Smooth muscle cell (in vitro differentiated cells): ENCODE measurements at regions not wholly inside any gene's neighbourhood (a gene's known extent, or its start where the extent isn't known, plus 50 kb on each side); places are given as distances from the start of the nearest gene placed in this dataset.

Experiments used
- DNase-seq: peaks from one replicate; lab custom pipeline; 2025; ENCODE audit not compliant: unreplicated experiment; lab: John Stamatoyannopoulos, UW
- H2AFZ ChIP-seq: fragments of 200-600 bp; sonication (generic); 2 replicates; pipeline ENCODE4 v1.6.0; 2016; ENCODE audit warnings: antibody characterized with exemption, low read depth, mild to moderate bottlenecking
- H3F3A ChIP-seq: fragments of 200-600 bp; sonication (generic); 2 replicates; pipeline ENCODE4 v1.6.0; 2017; ENCODE audit warnings: antibody characterized with exemption, low read depth
- H3K27ac ChIP-seq: fragments of 200-600 bp; sonication (generic); 2 replicates; pipeline ENCODE4 v1.5.1; 2016; ENCODE audit warnings: low read depth, mild to moderate bottlenecking
- H3K27me3 ChIP-seq: fragments of 200-600 bp; sonication (generic); 2 replicates; pipeline ENCODE4 v1.6.1; 2016; ENCODE audit warnings: low read depth, mild to moderate bottlenecking
- H3K36me3 ChIP-seq: fragments of 200-600 bp; sonication (generic); 2 replicates; pipeline ENCODE4 v1.5.1; 2016; ENCODE audit warnings: low read depth
- H3K4me1 ChIP-seq: fragments of 200-600 bp; sonication (generic); 2 replicates; pipeline ENCODE4 v1.5.1; 2016; ENCODE audit warnings: low read depth
- H3K4me2 ChIP-seq: fragments of 200-600 bp; sonication (generic); 2 replicates; pipeline ENCODE4 v1.6.0; 2016; ENCODE audit warnings: mild to moderate bottlenecking
- H3K4me3 ChIP-seq: fragments of 200-600 bp; sonication (generic); 2 replicates; pipeline ENCODE4 v1.5.1; 2016; ENCODE audit warnings: mild to moderate bottlenecking
- H3K79me2 ChIP-seq: fragments of 200-600 bp; sonication (generic); 2 replicates; pipeline ENCODE4 v1.6.0; 2016; ENCODE audit warnings: low read depth, mild to moderate bottlenecking
- H3K9ac ChIP-seq: fragments of 200-600 bp; sonication (generic); 2 replicates; pipeline ENCODE4 v1.6.0; 2016; ENCODE audit warnings: low read depth
- H3K9me3 ChIP-seq: fragments of 200-600 bp; sonication (generic); replicated peaks from 2 replicates; pipeline ENCODE4 v1.5.1; 2016; ENCODE audit warnings: low read depth
- H4K20me1 ChIP-seq: fragments of 200-600 bp; sonication (generic); 2 replicates; pipeline ENCODE4 v1.6.0; 2016; ENCODE audit warnings: low read depth
- WGBS: methylation state at CpG from one replicate; pipeline ENCODE4 v1.1.7; 2016; ENCODE audit warnings: low lambda C conversion rate; 5-methylcytosine and 5-hydroxymethylcytosine counted together
- TF ChIP-seq, protein P1 (sequence below): fragments of 200-600 bp; sonication (generic); IDR thresholded peaks from 2 replicates; pipeline ENCODE4 v1.5.1; 2017; ENCODE audit warnings: borderline replicate concordance, mild to moderate bottlenecking, antibody characterized with exemption; ENCODE audit not compliant: insufficient read depth, poor library complexity, severe bottlenecking

- Histone ChIP-seq H3K79me2 (no peaks in the 10 kb centered on the region), H3K9ac (no peak overlapping the region), H3K27ac (no peak overlapping the region), H3F3A (no peaks in the 10 kb centered on the region), H3K4me2 (no peak overlapping the region), H3K27me3 (no peaks in the 10 kb centered on the region), H2AFZ (no peak overlapping the region), H3K36me3 (no peaks in the 10 kb centered on the region), H3K4me3 (no peak overlapping the region), H4K20me1 (no peaks in the 10 kb centered on the region), H3K4me1 (peaks cover 9% of the 10 kb centered on the region), H3K9me3 (no peaks in the 10 kb centered on the region)
- TF ChIP-seq, protein P1, sequence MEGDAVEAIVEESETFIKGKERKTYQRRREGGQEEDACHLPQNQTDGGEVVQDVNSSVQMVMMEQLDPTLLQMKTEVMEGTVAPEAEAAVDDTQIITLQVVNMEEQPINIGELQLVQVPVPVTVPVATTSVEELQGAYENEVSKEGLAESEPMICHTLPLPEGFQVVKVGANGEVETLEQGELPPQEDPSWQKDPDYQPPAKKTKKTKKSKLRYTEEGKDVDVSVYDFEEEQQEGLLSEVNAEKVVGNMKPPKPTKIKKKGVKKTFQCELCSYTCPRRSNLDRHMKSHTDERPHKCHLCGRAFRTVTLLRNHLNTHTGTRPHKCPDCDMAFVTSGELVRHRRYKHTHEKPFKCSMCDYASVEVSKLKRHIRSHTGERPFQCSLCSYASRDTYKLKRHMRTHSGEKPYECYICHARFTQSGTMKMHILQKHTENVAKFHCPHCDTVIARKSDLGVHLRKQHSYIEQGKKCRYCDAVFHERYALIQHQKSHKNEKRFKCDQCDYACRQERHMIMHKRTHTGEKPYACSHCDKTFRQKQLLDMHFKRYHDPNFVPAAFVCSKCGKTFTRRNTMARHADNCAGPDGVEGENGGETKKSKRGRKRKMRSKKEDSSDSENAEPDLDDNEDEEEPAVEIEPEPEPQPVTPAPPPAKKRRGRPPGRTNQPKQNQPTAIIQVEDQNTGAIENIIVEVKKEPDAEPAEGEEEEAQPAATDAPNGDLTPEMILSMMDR, result no peak
- no peak for DNase-seq
- 93% methylated on average over 4 of the region's 4 CpGs for WGBS
Observed at GRCh38 chr3:3606321-3606720, 192.9 kb upstream of the LRRN1 start.

GRCh38 chr3:3605226-3605625 lies 194.0 kb upstream of the LRRN1 start:
- WGBS, result 87% methylated on average over 3 of the region's 3 CpGs
- Histone ChIP-seq H3K9me3 (no peaks in the 10 kb centered on the region), H3K27ac (no peak overlapping the region), H3K4me3 (no peak overlapping the region), H3K4me2 (no peak overlapping the region), H3K36me3 (no peaks in the 10 kb centered on the region), H3K79me2 (no peaks in the 10 kb centered on the region), H2AFZ (no peak overlapping the region), H3F3A (no peaks in the 10 kb centered on the region), H3K4me1 (peaks cover 9% of the 10 kb centered on the region), H3K27me3 (no peaks in the 10 kb centered on the region), H4K20me1 (no peaks in the 10 kb centered on the region), H3K9ac (no peak overlapping the region)
- no peak for DNase-seq
- TF ChIP-seq, protein P1, result no peak

GRCh38 chr3:3603351-3603750 lies 195.9 kb upstream of the LRRN1 start:
- no peak overlapping the region for H3K27ac ChIP-seq
- no peak for DNase-seq
- H3K36me3 ChIP-seq, result no peaks in the 10 kb centered on the region
- H3K79me2 ChIP-seq, result no peaks in the 10 kb centered on the region
- TF ChIP-seq, protein P1, result no peak
- no peak overlapping the region for H3K9ac ChIP-seq
- H3F3A ChIP-seq, result no peaks in the 10 kb centered on the region
- H3K4me3 ChIP-seq, result no peak overlapping the region
- H3K27me3 ChIP-seq, result no peaks in the 10 kb centered on the region
- WGBS, result 69% methylated on average over 4 of the region's 4 CpGs
- no peak overlapping the region for H2AFZ ChIP-seq
- no peak overlapping the region for H3K4me2 ChIP-seq
- H3K9me3 ChIP-seq, result no peaks in the 10 kb centered on the region
- peaks cover 9% of the 10 kb centered on the region for H3K4me1 ChIP-seq
- H4K20me1 ChIP-seq, result no peaks in the 10 kb centered on the region

DNA sequence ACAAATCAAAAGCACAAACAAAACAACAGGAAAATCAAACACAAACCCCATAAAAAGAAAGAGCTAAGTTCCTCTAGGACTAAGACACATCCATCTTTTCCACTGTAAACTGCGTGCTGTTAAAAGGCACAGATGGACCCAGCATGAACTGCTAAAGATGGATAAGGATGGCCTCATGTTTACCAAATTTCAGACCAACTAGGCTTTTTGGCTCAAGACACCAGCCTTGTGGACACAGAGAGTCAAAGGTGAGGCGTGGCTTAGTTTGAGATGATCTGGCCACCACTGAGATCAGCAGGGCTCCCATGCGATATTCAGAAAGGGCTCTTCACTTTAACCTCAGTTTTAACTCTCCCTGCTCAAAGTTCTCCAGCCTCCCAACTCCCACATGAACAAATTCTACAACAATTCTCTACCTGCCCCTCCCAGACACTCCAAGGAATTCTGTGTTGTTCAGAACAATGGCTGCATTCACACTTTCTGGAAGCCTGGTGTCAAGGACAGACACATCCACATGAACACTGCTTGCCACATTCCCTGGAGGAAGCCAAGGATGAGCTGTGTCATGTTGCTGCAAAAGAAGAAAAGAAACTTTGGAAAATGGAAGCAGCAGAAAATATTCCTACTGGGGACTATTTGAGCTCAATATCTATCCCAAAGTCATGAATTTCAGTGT lies 198.4 kb upstream of the LRRN1 start:
- no peak for DNase-seq
- Histone ChIP-seq H4K20me1 (no peaks in the 10 kb centered on the region), H3K9ac (no peak overlapping the region), H3K4me1 (peaks cover 9% of the 10 kb centered on the region), H3K4me2 (no peak overlapping the region), H3K79me2 (no peaks in the 10 kb centered on the region), H3K36me3 (no peaks in the 10 kb centered on the region), H3K27me3 (no peaks in the 10 kb centered on the region), H3K27ac (no peak overlapping the region), H3K9me3 (no peaks in the 10 kb centered on the region), H2AFZ (no peak overlapping the region), H3F3A (no peaks in the 10 kb centered on the region), H3K4me3 (no peak overlapping the region)
- TF ChIP-seq, protein P1, result no peak
- WGBS, result 79% methylated on average over 3 of the region's 3 CpGs
